CD1c-positive myeloid dendritic cell (primary cell): ENCODE measurements at regions not wholly inside any gene's neighbourhood (a gene's known extent, or its start where the extent isn't known, plus 50 kb on each side); places are given as distances from the start of the nearest gene placed in this dataset.
"Not testable (repeated sequence)": the region's sequence is repeated elsewhere in the genome, so short reads cannot be mapped to it uniquely, and the experiment has no call there.

ENCODE experiments used
- DNase-seq: peaks from one replicate; pipeline ENCODE4 v3.0.0-alpha.2; 2016; ENCODE audit errors: extremely low spot score

GRCh38 chr3:15903759-15904720 lies 106.3 kb upstream of the ANKRD28 start:
- DNase-seq, result no peak

- no peak for DNase-seq
Observed at GRCh38 chr3:15905041-15905440, 107.3 kb upstream of the ANKRD28 start.

- not testable (repeated sequence) for DNase-seq
Observed at GRCh38 chr3:15907403-15907802, 109.6 kb upstream of the ANKRD28 start.

GRCh38 chr3:15918988-15919387 lies 121.2 kb upstream of the ANKRD28 start:
- DNase-seq, result no peak

GRCh38 chr3:15919971-15920370 lies 122.2 kb upstream of the ANKRD28 start:
- DNase-seq, result no peak

GRCh38 chr3:15923640-15924405 lies 126.0 kb upstream of the ANKRD28 start:
- no peak for DNase-seq

GRCh38 chr3:15924914-15925313 lies 127.1 kb upstream of the ANKRD28 start:
- no peak for DNase-seq

- DNase-seq, result no peak
Observed at GRCh38 chr3:15926871-15927270, 129.1 kb upstream of the ANKRD28 start.

GRCh38 chr3:15927969-15928368 lies 130.2 kb upstream of the ANKRD28 start:
- DNase-seq, result no peak

- DNase-seq, result no peak
Observed at GRCh38 chr3:15929944-15930571, 132.3 kb upstream of the ANKRD28 start.

- no peak for DNase-seq
Observed at GRCh38 chr3:15932348-15933300, 134.8 kb upstream of the ANKRD28 start.

- DNase-seq, result no peak
Observed at GRCh38 chr3:15933439-15934139, 135.8 kb upstream of the ANKRD28 start.

- DNase-seq, result no peak
Observed at GRCh38 chr3:15934389-15935195, 136.8 kb upstream of the ANKRD28 start.

GRCh38 chr3:15936312-15936711 lies 138.5 kb upstream of the ANKRD28 start:
- DNase-seq, result no peak

- DNase-seq, result no peak
Observed at GRCh38 chr3:15940641-15941040, 142.9 kb upstream of the ANKRD28 start.

GRCh38 chr3:15941457-15941856 lies 143.7 kb upstream of the ANKRD28 start:
- DNase-seq, result not testable (repeated sequence)

- no peak for DNase-seq
Observed at GRCh38 chr3:15941958-15942357, 144.2 kb upstream of the ANKRD28 start.

- no peak for DNase-seq
Observed at GRCh38 chr3:15942462-15942861, 144.7 kb upstream of the ANKRD28 start.

GRCh38 chr3:15942936-15943335 lies 145.2 kb upstream of the ANKRD28 start:
- DNase-seq, result no peak

GRCh38 chr3:15948388-15948787 lies 150.6 kb upstream of the ANKRD28 start:
- DNase-seq, result no peak
